Activated naive CD8-positive, alpha-beta T cell (primary cell): ENCODE measurements at regions not wholly inside any gene's neighbourhood (a gene's known extent, or its start where the extent isn't known, plus 50 kb on each side); places are given as distances from the start of the nearest gene placed in this dataset.
"Not testable (repeated sequence)": the region's sequence is repeated elsewhere in the genome, so short reads cannot be mapped to it uniquely, and the experiment has no call there.

ENCODE experiments used
- H3K27ac Mint-ChIP-seq: one replicate; pipeline ENCODE4 v1.8.0; 2021; ENCODE audit warnings: mixed read lengths
- H3K27me3 Mint-ChIP-seq: one replicate; pipeline ENCODE4 v1.8.0; 2021; ENCODE audit warnings: mixed read lengths
- H3K36me3 Mint-ChIP-seq: one replicate; pipeline ENCODE4 v1.8.0; 2021; ENCODE audit warnings: mixed read lengths
- H3K4me1 Mint-ChIP-seq: one replicate; pipeline ENCODE4 v1.8.0; 2021; ENCODE audit warnings: low read depth, mixed read lengths
- H3K4me3 Mint-ChIP-seq: one replicate; pipeline ENCODE4 v1.8.0; 2021; ENCODE audit warnings: mild to moderate bottlenecking, mixed read lengths
- H3K9me3 Mint-ChIP-seq: one replicate; pipeline ENCODE4 v1.8.0; 2021; ENCODE audit warnings: low read depth, mixed read lengths

DNA sequence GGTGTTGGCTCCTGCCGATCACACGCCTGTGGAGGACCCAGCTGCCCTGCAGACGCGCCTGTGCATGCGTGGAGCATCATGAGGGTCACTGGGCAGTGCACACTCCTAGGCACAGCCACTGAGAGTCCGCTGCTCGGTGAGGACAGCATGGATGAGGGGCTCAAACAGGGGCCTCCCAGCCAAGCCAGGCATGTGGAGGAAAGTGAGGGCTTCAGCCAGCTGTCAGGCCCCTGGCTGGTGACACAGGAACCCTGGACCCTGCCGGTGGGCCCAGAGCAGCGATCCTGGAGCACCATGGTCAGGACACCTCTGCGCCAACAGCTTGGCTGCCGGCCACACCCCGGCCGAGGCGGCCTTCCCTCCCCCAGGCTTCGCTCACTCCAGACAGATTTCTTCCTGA lies 171.2 kb downstream of the RTP5 start:
- H3K36me3 Mint-ChIP-seq: no peaks in the 10 kb centered on the region
- H3K27me3 Mint-ChIP-seq: peaks cover 4% of the 10 kb centered on the region
- no peak overlapping the region for H3K27ac Mint-ChIP-seq
- no peaks in the 10 kb centered on the region for H3K9me3 Mint-ChIP-seq
- no peaks in the 10 kb centered on the region for H3K4me1 Mint-ChIP-seq
- no peak overlapping the region for H3K4me3 Mint-ChIP-seq

GRCh38 chr2:242041816-242042215 lies 172.3 kb downstream of the RTP5 start:
- H3K9me3 Mint-ChIP-seq: no peaks in the 10 kb centered on the region
- no peak overlapping the region for H3K27ac Mint-ChIP-seq
- peaks cover 4% of the 10 kb centered on the region for H3K27me3 Mint-ChIP-seq
- H3K36me3 Mint-ChIP-seq: no peaks in the 10 kb centered on the region
- no peaks in the 10 kb centered on the region for H3K4me1 Mint-ChIP-seq
- no peak overlapping the region for H3K4me3 Mint-ChIP-seq

- Mint-ChIP-seq H3K9me3 (no peaks in the 10 kb centered on the region), H3K36me3 (no peaks in the 10 kb centered on the region), H3K27ac (no peak overlapping the region), H3K27me3 (peaks cover 4% of the 10 kb centered on the region), H3K4me3 (no peak overlapping the region), H3K4me1 (no peaks in the 10 kb centered on the region)
Measured at GRCh38 chr2:242043538-242044312, 174.2 kb downstream of the RTP5 start.

- H3K27ac Mint-ChIP-seq: no peak overlapping the region
Measured at GRCh38 chr2:242044313-242044590, 174.7 kb downstream of the RTP5 start.

DNA sequence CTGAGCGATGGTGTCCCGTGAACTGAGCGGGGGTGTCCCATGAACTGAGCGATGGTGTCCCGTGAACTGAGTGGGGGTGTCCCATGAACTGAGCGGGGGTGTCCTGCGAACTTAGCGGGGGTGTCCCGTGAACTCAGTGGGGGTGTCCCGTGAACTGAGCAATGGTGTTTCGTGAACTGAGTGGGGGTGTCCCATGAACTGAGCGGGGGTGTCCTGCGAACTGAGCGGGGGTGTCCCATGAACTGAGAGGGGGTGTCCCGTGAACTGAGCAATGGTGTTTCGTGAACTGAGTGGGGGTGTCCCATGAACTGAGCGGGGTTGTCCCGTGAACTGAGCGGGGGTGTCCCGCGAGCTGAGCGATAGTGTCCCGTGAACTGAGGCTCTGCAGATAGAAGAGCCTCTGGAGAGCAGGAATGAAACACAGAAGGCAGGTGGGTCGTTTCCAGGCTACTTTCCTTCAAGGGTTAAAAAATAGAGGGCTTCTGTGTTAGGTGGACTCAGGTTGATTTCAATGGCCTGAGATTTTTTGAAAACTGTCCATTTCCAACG lies 176.1 kb downstream of the RTP5 start:
- H3K27ac Mint-ChIP-seq, H3K4me1 Mint-ChIP-seq, H3K27me3 Mint-ChIP-seq, H3K36me3 Mint-ChIP-seq, H3K9me3 Mint-ChIP-seq, H3K4me3 Mint-ChIP-seq: not testable (repeated sequence)

More at GRCh38 chr2:242044313-242044590, 174.7 kb downstream of the RTP5 start:
- H3K9me3 Mint-ChIP-seq: no peaks in the 10 kb centered on the region
- no peaks in the 10 kb centered on the region for H3K36me3 Mint-ChIP-seq
- no peak overlapping the region for H3K4me3 Mint-ChIP-seq
- no peaks in the 10 kb centered on the region for H3K4me1 Mint-ChIP-seq
- H3K27me3 Mint-ChIP-seq: peaks cover 4% of the 10 kb centered on the region

GRCh38 chr2:242046206-242046826 lies 176.8 kb downstream of the RTP5 start:
- Mint-ChIP-seq H3K4me1 (no peaks in the 10 kb centered on the region), H3K4me3 (no peak overlapping the region), H3K36me3 (no peaks in the 10 kb centered on the region), H3K9me3 (no peaks in the 10 kb centered on the region), H3K27me3 (peaks cover 4% of the 10 kb centered on the region), H3K27ac (no peak overlapping the region)

- H3K4me1 Mint-ChIP-seq: no peaks in the 10 kb centered on the region
- H3K27ac Mint-ChIP-seq: no peak overlapping the region
- H3K4me3 Mint-ChIP-seq: no peak overlapping the region
- H3K36me3 Mint-ChIP-seq: no peaks in the 10 kb centered on the region
- no peaks in the 10 kb centered on the region for H3K9me3 Mint-ChIP-seq
- H3K27me3 Mint-ChIP-seq: peaks cover 4% of the 10 kb centered on the region
Measured at GRCh38 chr2:242047963-242048362, 178.4 kb downstream of the RTP5 start.

- no peaks in the 10 kb centered on the region for H3K36me3 Mint-ChIP-seq
- H3K4me1 Mint-ChIP-seq: no peaks in the 10 kb centered on the region
- no peak overlapping the region for H3K4me3 Mint-ChIP-seq
- no peaks in the 10 kb centered on the region for H3K9me3 Mint-ChIP-seq
- no peak overlapping the region for H3K27ac Mint-ChIP-seq
- peaks cover 2% of the 10 kb centered on the region for H3K27me3 Mint-ChIP-seq
Measured at GRCh38 chr2:242048479-242048878, 178.9 kb downstream of the RTP5 start.

DNA sequence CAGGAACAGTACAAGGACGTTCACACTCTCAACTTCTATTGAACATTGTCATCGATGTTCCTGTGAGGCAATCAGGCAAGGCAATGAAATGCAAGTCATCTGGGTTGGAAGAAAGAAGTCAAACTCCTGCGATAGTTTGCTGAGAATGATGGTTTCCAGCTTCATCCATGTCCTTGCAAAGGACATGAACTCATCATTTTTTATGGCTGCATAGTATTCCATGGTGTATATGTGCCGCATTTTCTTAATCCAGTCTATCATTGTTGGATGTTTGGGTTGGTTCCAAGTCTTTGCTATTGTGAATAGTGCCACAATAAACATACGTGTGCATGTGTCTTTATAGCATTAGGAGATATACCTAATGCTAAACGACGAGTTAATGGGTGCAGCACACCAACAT lies 180.0 kb downstream of the RTP5 start:
- not testable (repeated sequence) for H3K4me1 Mint-ChIP-seq, H3K4me3 Mint-ChIP-seq, H3K36me3 Mint-ChIP-seq, H3K9me3 Mint-ChIP-seq, H3K27me3 Mint-ChIP-seq, H3K27ac Mint-ChIP-seq

DNA sequence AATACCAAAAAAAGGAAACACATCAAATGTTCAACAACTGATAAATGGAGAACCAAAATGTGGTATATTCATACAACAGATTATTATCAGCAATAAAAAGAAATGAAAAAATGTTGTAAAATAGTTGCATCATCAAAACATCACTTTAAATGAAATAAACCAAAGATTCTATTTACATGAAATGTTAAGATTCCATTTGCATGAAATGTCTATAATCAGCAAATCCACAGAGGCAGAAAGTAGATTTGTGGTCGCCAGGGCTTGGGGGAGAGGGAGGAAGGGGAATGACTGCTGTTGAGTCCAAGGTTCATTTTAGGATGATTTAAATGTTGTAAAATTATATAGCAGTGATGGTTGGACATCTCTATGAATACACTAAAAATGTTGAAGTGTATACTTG lies 181.9 kb downstream of the RTP5 start:
- Mint-ChIP-seq H3K4me3 (no peak overlapping the region), H3K9me3 (no peaks in the 10 kb centered on the region), H3K4me1 (no peaks in the 10 kb centered on the region), H3K36me3 (no peaks in the 10 kb centered on the region), H3K27me3 (peaks cover 2% of the 10 kb centered on the region), H3K27ac (no peak overlapping the region)

DNA sequence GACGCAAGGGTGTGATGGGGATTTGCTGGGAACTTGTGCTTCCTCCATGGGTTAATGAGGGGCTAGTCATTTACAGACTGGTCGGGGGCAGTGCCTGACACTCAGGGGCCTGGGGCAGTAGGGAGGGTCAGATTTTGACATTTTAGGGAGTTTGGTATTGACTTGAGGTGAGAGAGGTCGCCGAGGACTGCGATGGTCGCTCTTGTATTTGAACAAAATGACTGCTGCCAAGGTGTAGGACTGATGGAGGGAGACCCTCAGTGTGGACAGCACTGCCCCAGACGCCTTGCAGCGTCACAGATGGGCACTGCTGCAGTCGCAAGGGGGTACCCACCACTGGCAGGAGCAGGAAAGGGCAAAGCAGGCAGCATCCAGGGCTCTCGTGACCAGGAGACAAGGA lies 182.9 kb downstream of the RTP5 start:
- no peaks in the 10 kb centered on the region for H3K4me1 Mint-ChIP-seq
- no peaks in the 10 kb centered on the region for H3K36me3 Mint-ChIP-seq
- no peaks in the 10 kb centered on the region for H3K9me3 Mint-ChIP-seq
- H3K4me3 Mint-ChIP-seq: no peak overlapping the region
- no peak overlapping the region for H3K27ac Mint-ChIP-seq
- H3K27me3 Mint-ChIP-seq: peaks cover 7% of the 10 kb centered on the region

DNA sequence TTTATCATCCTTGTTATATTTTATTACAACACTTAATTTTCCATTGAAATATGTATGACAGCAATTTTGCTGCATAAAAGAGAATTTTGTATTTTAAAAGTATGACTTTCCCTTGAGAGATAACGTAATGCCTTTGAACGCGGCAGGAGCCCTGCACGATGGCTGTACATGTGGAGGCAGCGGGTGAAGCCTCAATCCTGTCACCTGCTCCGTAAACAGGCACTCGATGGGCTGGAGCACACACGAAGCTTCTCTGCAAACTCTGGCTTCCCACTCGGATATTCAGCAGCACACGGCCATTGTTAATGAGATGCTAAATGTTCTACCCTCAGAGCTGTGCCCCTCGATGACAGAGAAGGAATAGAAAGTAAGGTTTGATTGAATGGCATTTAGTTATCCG lies 184.4 kb downstream of the RTP5 start:
- Mint-ChIP-seq H3K27me3 (peaks cover 7% of the 10 kb centered on the region), H3K36me3 (no peaks in the 10 kb centered on the region), H3K4me3 (no peak overlapping the region), H3K4me1 (no peaks in the 10 kb centered on the region), H3K9me3 (no peaks in the 10 kb centered on the region), H3K27ac (no peak overlapping the region)

DNA sequence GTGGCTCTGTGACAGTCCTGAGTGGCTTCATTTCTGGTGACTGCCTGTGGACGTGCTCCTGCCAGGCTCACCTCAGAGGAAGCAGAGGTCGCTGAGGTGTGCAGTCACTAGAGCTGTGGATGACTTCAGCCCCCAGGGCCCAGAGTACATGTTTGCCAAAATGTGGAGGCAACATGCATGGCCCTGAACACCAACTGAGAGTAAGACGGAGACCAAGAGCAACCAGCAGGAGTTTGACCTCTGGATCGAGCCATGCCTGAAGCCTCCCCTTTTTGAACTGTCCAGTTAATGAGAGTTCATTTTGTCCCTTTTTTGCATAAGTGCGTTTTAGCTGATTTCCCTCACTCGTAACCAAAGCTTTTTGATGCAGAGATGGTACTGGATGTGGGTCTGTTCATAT lies 184.9 kb downstream of the RTP5 start:
- H3K4me1 Mint-ChIP-seq: no peaks in the 10 kb centered on the region
- no peak overlapping the region for H3K27ac Mint-ChIP-seq
- H3K9me3 Mint-ChIP-seq: no peaks in the 10 kb centered on the region
- H3K27me3 Mint-ChIP-seq: peaks cover 7% of the 10 kb centered on the region
- no peak overlapping the region for H3K4me3 Mint-ChIP-seq
- H3K36me3 Mint-ChIP-seq: no peaks in the 10 kb centered on the region

DNA sequence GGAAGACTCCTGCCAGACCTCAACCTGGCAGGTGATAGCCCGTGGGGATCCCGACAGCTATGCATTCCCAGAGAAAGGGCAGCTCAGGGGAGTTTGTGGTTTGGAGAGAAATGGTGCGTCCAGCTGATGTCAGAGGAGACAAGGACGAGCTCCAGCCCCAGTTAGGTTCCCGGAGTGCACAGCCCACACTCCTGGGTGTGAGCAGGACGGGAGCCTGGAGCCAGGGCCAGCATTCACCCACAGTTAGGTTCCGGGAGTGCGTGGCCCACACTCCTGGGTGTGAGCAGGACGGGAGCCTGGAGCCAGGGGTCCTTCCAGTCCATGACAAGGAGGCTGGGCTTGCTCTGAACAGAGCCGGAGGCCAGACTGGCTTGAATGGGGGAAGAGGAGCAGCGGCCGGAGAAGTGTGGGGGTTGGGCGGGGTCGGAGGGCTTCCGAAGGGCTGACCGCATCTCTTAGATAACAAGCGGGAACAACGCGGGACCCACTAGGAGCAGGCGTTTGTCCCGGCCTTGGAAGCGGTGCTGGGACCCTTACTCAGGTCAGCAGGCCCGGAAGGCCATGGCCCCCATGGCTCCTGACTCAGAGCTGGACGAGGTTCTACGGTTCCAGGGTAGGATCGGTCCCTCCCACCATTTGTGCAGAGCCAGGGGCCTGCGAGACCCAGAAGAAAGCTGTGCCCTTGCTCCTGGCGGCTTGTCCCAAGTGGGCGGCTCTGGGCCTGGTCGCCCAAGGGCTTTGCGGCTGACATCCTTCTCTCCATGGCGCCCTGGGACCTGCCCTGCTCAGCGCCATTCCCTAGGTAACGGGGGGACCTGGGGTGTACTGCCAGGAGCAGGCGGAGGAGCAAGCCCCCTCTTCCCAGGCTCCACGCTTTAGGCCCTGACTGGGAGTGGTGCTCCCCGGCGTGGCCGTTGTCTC lies 185.6 kb downstream of the RTP5 start:
- peaks cover 7% of the 10 kb centered on the region for H3K27me3 Mint-ChIP-seq
- H3K36me3 Mint-ChIP-seq: no peaks in the 10 kb centered on the region
- H3K4me3 Mint-ChIP-seq: no peak overlapping the region
- H3K4me1 Mint-ChIP-seq: no peaks in the 10 kb centered on the region
- no peaks in the 10 kb centered on the region for H3K9me3 Mint-ChIP-seq
- H3K27ac Mint-ChIP-seq: no peak overlapping the region

- Mint-ChIP-seq H3K36me3 (no peaks in the 10 kb centered on the region), H3K4me3 (no peak overlapping the region), H3K27ac (no peak overlapping the region), H3K9me3 (no peaks in the 10 kb centered on the region), H3K4me1 (no peaks in the 10 kb centered on the region), H3K27me3 (peaks cover 7% of the 10 kb centered on the region)
Measured at GRCh38 chr2:242056026-242056425, 186.5 kb downstream of the RTP5 start.
